Neuronal stem cell (in vitro differentiated cells): ENCODE measurements at regions not wholly inside any gene's neighbourhood (a gene's known extent, or its start where the extent isn't known, plus 50 kb on each side); places are given as distances from the start of the nearest gene placed in this dataset.

Source experiments
- DNase-seq: peaks from one replicate; pipeline ENCODE4 v3.0.0-alpha.2; 2013; ENCODE audit warnings: low spot score
- H2AFZ ChIP-seq: one replicate; pipeline ENCODE4 v1.6.1; 2013; ENCODE audit warnings: mild to moderate bottlenecking, low read length, inconsistent platforms
- H2AK5ac ChIP-seq: 2 replicates; pipeline ENCODE4 v1.6.1; 2013; ENCODE audit warnings: low read depth, mild to moderate bottlenecking, inconsistent platforms, low read length, moderate library complexity, mixed read lengths
- H2BK120ac ChIP-seq: 2 replicates; pipeline ENCODE4 v1.6.1; 2013; ENCODE audit warnings: low read depth, mild to moderate bottlenecking, inconsistent platforms, low read length, moderate library complexity, mixed read lengths
- H2BK12ac ChIP-seq: one replicate; pipeline ENCODE4 v1.6.1; 2013; ENCODE audit warnings: low read length, inconsistent platforms
- H2BK15ac ChIP-seq: 2 replicates; pipeline ENCODE4 v1.6.1; 2013; ENCODE audit warnings: mild to moderate bottlenecking, low read length, inconsistent platforms, mixed read lengths
- H2BK5ac ChIP-seq: one replicate; pipeline ENCODE4 v1.6.1; 2013; ENCODE audit warnings: inconsistent platforms, mild to moderate bottlenecking, low read length, moderate library complexity
- H3K14ac ChIP-seq: one replicate; pipeline ENCODE4 v1.6.1; 2013; ENCODE audit warnings: low read length, inconsistent platforms
- H3K18ac ChIP-seq: 2 replicates; pipeline ENCODE4 v1.6.1; 2013; ENCODE audit warnings: low read length, inconsistent platforms
- H3K23ac ChIP-seq: 2 replicates; pipeline ENCODE4 v1.6.1; 2013; ENCODE audit warnings: low read depth, mild to moderate bottlenecking, mixed read lengths, low read length, inconsistent platforms; ENCODE audit not compliant: poor library complexity
- H3K27ac ChIP-seq: replicated peaks from 3 replicates; pipeline ENCODE4 v1.5.1; 2013; ENCODE audit warnings: low read length, inconsistent platforms
- H3K27me3 ChIP-seq, 3 experiments: 2 replicates each; pipeline ENCODE4 v1.6.1; 2013; ENCODE audit warnings: low read length in 3 of 3, mild to moderate bottlenecking in 2 of 3, inconsistent platforms in 1 of 3, low read depth in 1 of 3, mixed read lengths in 1 of 3, moderate library complexity in 1 of 3; ENCODE audit not compliant: control insufficient read depth in 3 of 3, insufficient read depth in 3 of 3
- H3K36me3 ChIP-seq, 2 donors: replicated peaks in 1 of 2; 2 replicates each; pipeline ENCODE4 v1.6.1; 2013; ENCODE audit warnings: low read length in 2 of 2; ENCODE audit not compliant: control insufficient read depth in 2 of 2, insufficient read depth in 2 of 2
- H3K4ac ChIP-seq: 2 replicates; pipeline ENCODE4 v1.6.1; 2013; ENCODE audit warnings: inconsistent platforms, mild to moderate bottlenecking, low read length, moderate library complexity
- H3K4me1 ChIP-seq, 2 donors: 1 replicate in 1 of 2; 2 replicates in 1 of 2; pipeline ENCODE4 v1.6.1; 2013; ENCODE audit warnings: low read length in 2 of 2, low read depth in 1 of 2; ENCODE audit not compliant: control insufficient read depth in 2 of 2, insufficient read depth in 1 of 2
- H3K4me2 ChIP-seq: one replicate; pipeline ENCODE4 v1.6.1; 2013; ENCODE audit warnings: mild to moderate bottlenecking, low read length, inconsistent platforms; ENCODE audit not compliant: insufficient read depth, poor library complexity, severe bottlenecking
- H3K4me3 ChIP-seq, 2 donors: 2 replicates each; pipeline ENCODE4 v1.5.1; 2013; ENCODE audit warnings: low read length in 2 of 2, mild to moderate bottlenecking in 2 of 2, inconsistent platforms in 1 of 2, moderate library complexity in 1 of 2
- H3K79me1 ChIP-seq: one replicate; pipeline ENCODE4 v1.6.1; 2013; ENCODE audit warnings: low read depth, mild to moderate bottlenecking, inconsistent platforms, low read length, moderate library complexity
- H3K9ac ChIP-seq: one replicate; pipeline ENCODE4 v1.6.1; 2013; ENCODE audit warnings: mild to moderate bottlenecking, low read depth, low read length, inconsistent platforms; ENCODE audit not compliant: poor library complexity
- H3K9me3 ChIP-seq, 2 donors: replicated peaks in 1 of 2; 2 replicates each; pipeline versions ENCODE3 to v1.6.1; 2013; ENCODE audit warnings: low read length in 2 of 2, mild to moderate bottlenecking in 2 of 2, inconsistent platforms in 1 of 2, low read depth in 1 of 2, mixed read lengths in 1 of 2, moderate library complexity in 1 of 2; ENCODE audit not compliant: control insufficient read depth in 2 of 2, insufficient read depth in 1 of 2
- H4K8ac ChIP-seq: one replicate; pipeline ENCODE4 v1.6.1; 2013; ENCODE audit warnings: low read depth, mild to moderate bottlenecking, inconsistent platforms, low read length, moderate library complexity
- H4K91ac ChIP-seq: one replicate; pipeline ENCODE4 v1.6.1; 2013; ENCODE audit warnings: low read length, low read depth, mild to moderate bottlenecking, inconsistent platforms; ENCODE audit not compliant: poor library complexity
- WGBS, 2 donors: extraction: QIAGEN DNeasy Blood & Tissue Kit; methylation state at CpG; one replicate each; pipeline ENCODE4 v1.1.7; 2013; ENCODE audit warnings: missing lambda C conversion rate in 2 of 2, mixed read lengths in 1 of 2; ENCODE audit not compliant: insufficient read length in 2 of 2, insufficient replicate concordance in 1 of 2; ENCODE audit errors: extremely low coverage in 2 of 2; 5-methylcytosine and 5-hydroxymethylcytosine counted together

DNA sequence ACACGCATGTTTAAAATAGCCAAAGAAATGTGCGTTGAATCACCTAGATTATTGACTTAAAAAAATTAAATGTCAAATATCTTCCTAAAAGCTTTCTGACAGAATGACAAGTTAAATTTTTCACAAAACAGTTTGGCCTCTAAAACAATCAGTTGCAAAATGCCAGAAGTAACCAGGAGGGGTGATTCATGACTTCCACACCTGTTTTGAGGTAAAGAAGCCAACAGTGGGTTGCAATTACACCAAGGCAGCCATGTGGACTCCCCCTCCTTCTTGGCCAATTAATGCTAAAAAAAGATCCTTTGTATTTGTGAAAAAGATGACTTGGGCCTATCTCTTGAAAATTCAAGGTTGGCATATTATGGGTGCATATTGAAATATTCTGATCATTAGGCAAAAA, 424.8 kb downstream of the CBLN4 start:
- no peak overlapping the region for H3K4ac ChIP-seq
- no peak overlapping the region for H2AFZ ChIP-seq
- no peaks in the 10 kb centered on the region for H3K27me3 ChIP-seq
- H2BK12ac ChIP-seq: no peak overlapping the region
- no peak overlapping the region for H3K14ac ChIP-seq
- no peak overlapping the region for H3K4me3 ChIP-seq
- H2AK5ac ChIP-seq: no peak overlapping the region
- H3K79me1 ChIP-seq: no peaks in the 10 kb centered on the region
- no peak overlapping the region for H2BK5ac ChIP-seq
- DNase-seq: no peak
- no peak overlapping the region for H3K9ac ChIP-seq
- H3K27ac ChIP-seq: no peak overlapping the region
- no peak overlapping the region for H3K4me2 ChIP-seq
- H3K9me3 ChIP-seq: no peaks in the 10 kb centered on the region
- H2BK120ac ChIP-seq: no peak overlapping the region
- H3K4me1 ChIP-seq: no peaks in the 10 kb centered on the region
- no peak overlapping the region for H4K8ac ChIP-seq
- no peak overlapping the region for H4K91ac ChIP-seq
- H2BK15ac ChIP-seq: no peak overlapping the region
- no CpG with 5 or more reads among the region's 2 CpGs for WGBS, 2 donors
- H3K36me3 ChIP-seq: no peaks in the 10 kb centered on the region
- H3K18ac ChIP-seq: no peak overlapping the region
- no peak overlapping the region for H3K23ac ChIP-seq

DNA sequence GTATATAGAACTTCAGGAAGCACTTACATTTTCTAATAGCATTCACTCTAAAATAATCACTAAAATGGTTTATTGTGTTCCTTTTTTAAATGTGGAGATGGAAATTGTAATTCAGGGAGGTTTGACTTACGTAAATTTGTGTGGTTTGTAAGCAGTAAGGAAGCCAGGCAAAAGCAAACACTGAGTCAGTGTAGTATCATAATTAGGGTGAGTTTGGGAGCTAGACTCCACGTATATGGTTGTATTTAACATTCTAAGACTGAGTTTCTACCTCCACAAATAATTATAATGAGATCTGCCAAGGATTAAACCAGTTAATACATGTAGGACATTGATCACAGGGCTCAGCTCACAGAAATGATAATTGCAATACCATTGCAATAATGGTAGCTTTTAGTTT, 425.5 kb downstream of the CBLN4 start:
- Histone ChIP-seq H3K27me3 (no peaks in the 10 kb centered on the region), H3K27ac (no peak overlapping the region), H3K79me1 (no peaks in the 10 kb centered on the region), H2BK12ac (no peak overlapping the region), H3K4me2 (no peak overlapping the region), H4K91ac (no peak overlapping the region), H3K4me1 (no peaks in the 10 kb centered on the region), H2AFZ (no peak overlapping the region), H2BK5ac (no peak overlapping the region), H3K9me3 (no peaks in the 10 kb centered on the region), H4K8ac (no peak overlapping the region), H2BK120ac (no peak overlapping the region), H3K4ac (no peak overlapping the region), H3K4me3 (no peak overlapping the region), H3K23ac (no peak overlapping the region), H3K18ac (no peak overlapping the region), H2BK15ac (no peak overlapping the region), H3K14ac (no peak overlapping the region), H3K36me3 (no peaks in the 10 kb centered on the region), H3K9ac (no peak overlapping the region), H2AK5ac (no peak overlapping the region)
- 100% methylated on average over 1 of the region's 2 CpGs; no CpG with 5 or more reads in 1 of the 2 donors for WGBS, 2 donors
- DNase-seq: no peak

DNA sequence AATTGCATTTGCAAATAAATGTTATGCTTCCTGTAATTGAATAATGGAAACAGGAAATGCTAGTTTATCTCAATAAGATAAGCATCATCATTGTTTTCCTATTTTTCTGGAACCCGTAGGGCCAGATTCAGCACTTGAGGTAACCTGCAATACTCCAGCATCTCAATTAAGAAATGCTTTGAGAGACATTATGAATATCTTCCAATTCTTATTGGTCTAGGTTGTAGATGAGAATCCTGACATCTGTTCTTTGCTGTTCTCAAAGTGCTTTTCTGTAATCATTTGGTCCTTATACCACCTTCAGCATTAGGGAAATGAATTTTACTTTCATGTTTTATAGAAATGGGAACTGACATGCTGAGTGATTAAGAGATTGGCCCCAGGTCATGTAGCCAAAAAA, 428.3 kb downstream of the CBLN4 start:
- H2BK120ac ChIP-seq: no peak overlapping the region
- WGBS, 2 donors: no CpG with 5 or more reads among the region's 1 CpG
- no peaks in the 10 kb centered on the region for H3K36me3 ChIP-seq
- no peaks in the 10 kb centered on the region for H3K9me3 ChIP-seq
- no peaks in the 10 kb centered on the region for H3K79me1 ChIP-seq
- no peak overlapping the region for H3K14ac ChIP-seq
- no peak overlapping the region for H4K91ac ChIP-seq
- no peak overlapping the region for H3K27ac ChIP-seq
- H4K8ac ChIP-seq: no peak overlapping the region
- no peak overlapping the region for H2BK12ac ChIP-seq
- H3K23ac ChIP-seq: no peak overlapping the region
- H3K9ac ChIP-seq: no peak overlapping the region
- no peak for DNase-seq
- H2BK5ac ChIP-seq: no peak overlapping the region
- H3K4me2 ChIP-seq: no peak overlapping the region
- no peak overlapping the region for H3K4ac ChIP-seq
- no peak overlapping the region for H2AFZ ChIP-seq
- H3K4me1 ChIP-seq: no peaks in the 10 kb centered on the region
- H3K27me3 ChIP-seq: no peaks in the 10 kb centered on the region
- no peak overlapping the region for H3K4me3 ChIP-seq
- no peak overlapping the region for H3K18ac ChIP-seq
- no peak overlapping the region for H2BK15ac ChIP-seq
- no peak overlapping the region for H2AK5ac ChIP-seq

DNA sequence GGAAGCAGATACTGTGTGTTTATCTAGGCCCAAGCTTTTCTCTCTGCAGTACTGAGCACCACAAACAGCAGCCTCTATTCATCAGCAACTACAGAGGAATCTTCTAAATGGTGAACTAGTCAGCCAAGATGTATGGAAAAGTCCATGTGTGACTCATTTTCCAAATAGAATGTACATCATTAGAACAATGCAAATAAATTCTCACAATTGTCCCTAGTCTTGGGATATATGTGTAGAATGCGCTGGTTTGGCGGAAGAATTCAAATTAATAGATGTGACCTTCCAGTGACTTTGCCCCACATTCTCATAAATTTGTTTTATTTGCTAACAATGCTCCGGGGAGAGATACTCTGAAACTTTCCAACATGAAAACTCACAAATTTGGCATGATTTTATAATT, 436.2 kb downstream of the CBLN4 start:
- Histone ChIP-seq H3K23ac (no peak overlapping the region), H3K9me3 (no peaks in the 10 kb centered on the region), H3K9ac (no peak overlapping the region), H3K4me3 (no peak overlapping the region), H2BK12ac (no peak overlapping the region), H4K8ac (no peak overlapping the region), H4K91ac (no peak overlapping the region), H3K4me1 (no peaks in the 10 kb centered on the region), H3K79me1 (no peaks in the 10 kb centered on the region), H3K4me2 (no peak overlapping the region), H2AFZ (no peak overlapping the region), H3K18ac (no peak overlapping the region), H2BK120ac (no peak overlapping the region), H3K14ac (no peak overlapping the region), H2BK15ac (no peak overlapping the region), H3K27ac (no peak overlapping the region), H2BK5ac (no peak overlapping the region), H3K4ac (no peak overlapping the region), H3K36me3 (no peaks in the 10 kb centered on the region), H3K27me3 (no peaks in the 10 kb centered on the region), H2AK5ac (no peak overlapping the region)
- WGBS, 2 donors: no CpG with 5 or more reads among the region's 3 CpGs
- DNase-seq: no peak
